Activated naive CD4-positive, alpha-beta T cell treated with anti-CD3 and anti-CD28 coated beads for 36 hours (primary cell): ENCODE measurements at regions not wholly inside any gene's neighbourhood (a gene's known extent, or its start where the extent isn't known, plus 50 kb on each side); places are given as distances from the start of the nearest gene placed in this dataset.

Experiments
- CTCF ChIA-PET: fragments of 350-600 bp; sonication (Branson Sonifier 250); formaldehyde crosslinking; loops from one replicate; lab custom pipeline; 2021; ENCODE audit warnings: antibody characterized with exemption; lab: Charles Lee
- DNase-seq: peaks from one replicate; pipeline ENCODE4 v3.0.0-alpha.2; 2020
- H3K27ac Mint-ChIP-seq: one replicate; pipeline ENCODE4 v1.8.0; 2021; ENCODE audit warnings: mild to moderate bottlenecking, mixed read lengths
- H3K27me3 Mint-ChIP-seq: one replicate; pipeline ENCODE4 v1.8.0; 2021; ENCODE audit warnings: low read depth, mixed read lengths
- H3K36me3 Mint-ChIP-seq: one replicate; pipeline ENCODE4 v1.8.0; 2021; ENCODE audit warnings: low read depth, mixed read lengths
- H3K4me1 Mint-ChIP-seq: one replicate; pipeline ENCODE4 v1.8.0; 2021; ENCODE audit warnings: low read depth, mixed read lengths
- H3K4me3 Mint-ChIP-seq: one replicate; pipeline ENCODE4 v1.8.0; 2021; ENCODE audit warnings: mild to moderate bottlenecking, moderate library complexity, mixed read lengths
- H3K9me3 Mint-ChIP-seq: one replicate; pipeline ENCODE4 v1.8.0; 2021; ENCODE audit warnings: mixed read lengths
- intact Hi-C: fragments of 100-400 bp; cut with micrococcal nuclease; formaldehyde crosslinking; loops from one replicate; pipeline ENCODE4 v1.15.1; 2023

DNA sequence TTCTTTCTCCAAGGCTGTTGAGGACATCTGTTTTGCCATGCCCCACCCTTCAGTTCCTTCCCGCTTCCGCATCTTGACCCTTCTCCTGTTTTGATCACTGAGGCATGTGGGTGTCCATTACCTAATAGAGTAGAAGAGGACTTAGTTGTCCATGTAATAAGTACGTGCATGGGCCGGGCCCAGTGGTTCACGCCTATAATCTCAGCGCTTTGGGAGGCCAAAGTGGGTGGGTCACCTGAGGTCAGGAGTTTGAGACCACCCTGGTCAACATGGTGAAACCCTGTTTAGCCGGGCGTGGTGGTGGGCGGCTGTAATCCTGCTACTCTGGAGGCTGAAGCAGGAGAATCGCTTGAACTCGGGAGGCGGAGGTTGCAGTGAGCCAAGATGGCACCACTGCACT is 637.8 kb upstream of the EEF2KMT start:
- H3K4me3 Mint-ChIP-seq = no peak overlapping the region
- no peaks in the 10 kb centered on the region for H3K4me1 Mint-ChIP-seq
- H3K27ac Mint-ChIP-seq = no peak overlapping the region
- H3K27me3 Mint-ChIP-seq = no peaks in the 10 kb centered on the region
- intact Hi-C loops = no loop called here
- CTCF ChIA-PET = no interaction called here
- H3K36me3 Mint-ChIP-seq = no peaks in the 10 kb centered on the region
- DNase-seq = no peak
- H3K9me3 Mint-ChIP-seq = peaks cover 3% of the 10 kb centered on the region

DNA sequence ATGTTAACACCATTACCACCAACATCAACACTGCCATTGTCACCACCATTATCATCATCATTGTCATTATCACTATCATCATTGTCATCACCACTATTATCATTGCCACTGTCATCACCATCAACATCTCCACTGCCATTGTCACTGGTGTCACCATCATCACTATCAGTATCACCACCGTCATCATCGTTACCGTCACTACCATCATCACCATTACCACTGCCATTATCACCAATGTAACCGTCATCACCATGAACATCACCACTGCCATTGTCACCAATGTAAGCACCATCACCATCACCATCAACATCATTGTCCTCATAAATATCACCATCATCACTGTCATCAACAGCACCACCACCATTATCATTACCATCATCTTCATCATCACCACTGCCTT is 633.2 kb upstream of the EEF2KMT start:
- CTCF ChIA-PET = no interaction called here
- no peak for DNase-seq
- H3K27ac Mint-ChIP-seq = no peak overlapping the region
- H3K9me3 Mint-ChIP-seq = peaks cover 3% of the 10 kb centered on the region
- no peaks in the 10 kb centered on the region for H3K4me1 Mint-ChIP-seq
- intact Hi-C loops = no loop called here
- H3K36me3 Mint-ChIP-seq = no peaks in the 10 kb centered on the region
- H3K4me3 Mint-ChIP-seq = no peak overlapping the region
- H3K27me3 Mint-ChIP-seq = no peaks in the 10 kb centered on the region

DNA sequence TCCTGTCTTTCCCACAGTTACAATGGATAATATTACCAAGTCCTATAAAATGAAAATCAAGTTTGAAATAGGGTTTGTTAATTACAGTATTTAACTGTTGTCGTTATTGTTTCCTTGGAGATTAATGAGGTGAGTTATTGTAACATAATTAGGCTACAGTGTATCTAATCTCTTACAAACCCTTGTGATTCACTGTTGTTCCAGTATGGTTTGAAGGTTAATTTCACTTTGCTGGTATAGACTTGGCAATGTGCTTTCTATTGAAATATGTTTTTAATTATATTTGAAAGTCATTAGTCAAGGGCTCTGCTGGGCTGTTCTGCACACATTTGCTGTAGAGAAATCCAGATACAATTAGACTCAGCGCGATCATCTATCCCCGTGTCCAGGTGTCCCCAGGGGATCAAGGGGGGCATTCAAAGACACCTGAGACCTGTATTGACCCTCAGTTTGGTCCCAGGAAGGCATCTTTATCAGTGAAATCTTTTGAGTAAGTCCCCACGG is 624.6 kb upstream of the EEF2KMT start:
- no peaks in the 10 kb centered on the region for H3K36me3 Mint-ChIP-seq
- no peaks in the 10 kb centered on the region for H3K27me3 Mint-ChIP-seq
- H3K27ac Mint-ChIP-seq = no peak overlapping the region
- H3K9me3 Mint-ChIP-seq = peaks cover 6% of the 10 kb centered on the region
- CTCF ChIA-PET = no interaction called here
- no peak for DNase-seq
- intact Hi-C loops = no loop called here
- H3K4me1 Mint-ChIP-seq = no peaks in the 10 kb centered on the region
- H3K4me3 Mint-ChIP-seq = no peak overlapping the region

DNA sequence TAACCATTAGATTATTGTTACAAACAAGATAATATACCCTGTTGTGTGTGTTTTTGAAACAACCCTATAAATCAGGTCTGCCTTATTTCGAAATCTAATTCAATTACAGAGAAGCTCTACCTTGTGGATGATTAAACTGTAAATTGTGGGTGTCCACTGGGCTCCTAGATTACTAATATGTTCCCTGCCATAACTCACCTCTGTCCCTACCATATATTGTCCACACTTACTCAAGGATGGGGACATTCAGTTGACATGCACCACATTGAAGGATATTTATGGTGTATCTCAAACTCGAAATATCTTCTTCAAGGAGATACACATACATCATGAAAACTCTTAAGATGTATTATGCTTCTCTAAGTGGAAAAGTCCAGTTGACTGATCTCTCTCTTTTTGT is 617.6 kb upstream of the EEF2KMT start:
- no peak overlapping the region for H3K4me3 Mint-ChIP-seq
- intact Hi-C loops = no loop called here

DNA sequence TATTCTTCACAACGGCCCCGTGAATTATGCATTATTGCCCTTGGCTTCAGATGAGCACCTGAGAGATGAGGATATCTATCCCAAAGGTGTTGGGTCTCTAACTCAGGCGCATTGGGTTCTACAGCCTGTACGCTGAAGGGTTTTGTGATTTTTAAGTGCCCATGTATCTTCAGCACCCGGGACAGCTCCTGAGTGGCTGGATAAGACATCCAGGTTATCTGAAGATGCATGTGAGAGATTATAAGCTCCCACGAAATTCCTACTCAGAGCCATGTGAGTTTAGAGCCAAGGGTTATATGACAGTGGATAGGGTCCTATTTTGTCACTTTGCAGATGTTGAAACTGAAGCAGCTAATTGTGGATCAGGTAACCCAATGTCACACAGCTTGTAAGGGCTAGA is 612.3 kb upstream of the EEF2KMT start:
- peaks cover 9% of the 10 kb centered on the region for H3K9me3 Mint-ChIP-seq
- H3K4me3 Mint-ChIP-seq = no peak overlapping the region
- no peaks in the 10 kb centered on the region for H3K27me3 Mint-ChIP-seq
- peak; percentile 9 for DNase-seq
- H3K36me3 Mint-ChIP-seq = no peaks in the 10 kb centered on the region
- H3K4me1 Mint-ChIP-seq = no peaks in the 10 kb centered on the region
- CTCF ChIA-PET = no interaction called here
- intact Hi-C loops = no loop called here
- H3K27ac Mint-ChIP-seq = no peak overlapping the region

More for the DNA sequence above, 617.6 kb upstream of the EEF2KMT start:
- CTCF ChIA-PET = no interaction called here
- Mint-ChIP-seq H3K36me3 (no peaks in the 10 kb centered on the region), H3K9me3 (peaks cover 15% of the 10 kb centered on the region), H3K27ac (no peak overlapping the region), H3K27me3 (no peaks in the 10 kb centered on the region), H3K4me1 (no peaks in the 10 kb centered on the region)
- no peak for DNase-seq

DNA sequence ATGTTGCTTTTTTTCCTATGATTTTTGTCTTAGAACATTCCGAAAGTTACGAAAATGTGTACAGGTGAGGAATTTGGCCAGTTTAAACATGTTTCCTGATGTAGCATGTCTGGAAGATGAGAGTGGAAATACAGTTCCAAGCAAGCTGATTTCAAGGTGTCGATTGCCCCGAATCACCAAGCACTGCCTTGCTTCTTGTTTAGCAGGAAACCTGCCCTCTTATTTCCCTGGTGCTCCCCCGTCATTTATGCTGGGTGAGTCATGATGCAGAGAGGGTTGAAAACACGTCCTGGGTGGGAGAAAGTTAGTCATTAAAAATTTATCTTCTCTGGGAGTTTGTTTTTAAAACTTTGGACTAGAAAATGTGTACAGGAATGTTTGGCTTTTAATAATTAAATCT is 608.6 kb upstream of the EEF2KMT start:
- intact Hi-C loops = no loop called here
- Mint-ChIP-seq H3K27me3 (no peaks in the 10 kb centered on the region), H3K27ac (no peak overlapping the region), H3K9me3 (peaks cover 18% of the 10 kb centered on the region), H3K4me1 (no peaks in the 10 kb centered on the region), H3K36me3 (no peaks in the 10 kb centered on the region), H3K4me3 (no peak overlapping the region)
- no peak for DNase-seq
- CTCF ChIA-PET = no interaction called here

DNA sequence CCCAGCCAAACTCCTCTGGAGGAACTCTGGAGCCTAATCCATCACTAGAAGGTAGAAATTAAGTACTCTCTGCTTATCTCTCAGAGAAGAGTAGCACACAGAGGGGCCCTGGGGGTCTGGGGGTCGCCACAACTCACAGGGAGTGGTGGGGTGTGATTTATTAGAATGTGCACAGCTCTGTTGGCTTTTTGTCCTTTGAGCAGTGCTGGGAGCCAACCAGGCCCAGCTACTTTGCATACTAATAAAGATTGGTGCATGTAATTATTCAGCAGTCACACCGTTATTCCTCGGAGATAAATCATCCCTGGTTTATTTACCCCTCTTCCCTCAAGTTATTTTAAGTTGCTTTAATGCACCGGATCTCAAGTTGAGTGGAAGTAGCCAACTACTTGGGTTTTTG is 606.7 kb upstream of the EEF2KMT start:
- no peak overlapping the region for H3K4me3 Mint-ChIP-seq
- DNase-seq = no peak
- H3K27ac Mint-ChIP-seq = no peak overlapping the region
- H3K27me3 Mint-ChIP-seq = no peaks in the 10 kb centered on the region
- CTCF ChIA-PET = no interaction called here
- H3K9me3 Mint-ChIP-seq = peaks cover 19% of the 10 kb centered on the region
- H3K4me1 Mint-ChIP-seq = no peaks in the 10 kb centered on the region
- intact Hi-C loops = no loop called here
- H3K36me3 Mint-ChIP-seq = no peaks in the 10 kb centered on the region

DNA sequence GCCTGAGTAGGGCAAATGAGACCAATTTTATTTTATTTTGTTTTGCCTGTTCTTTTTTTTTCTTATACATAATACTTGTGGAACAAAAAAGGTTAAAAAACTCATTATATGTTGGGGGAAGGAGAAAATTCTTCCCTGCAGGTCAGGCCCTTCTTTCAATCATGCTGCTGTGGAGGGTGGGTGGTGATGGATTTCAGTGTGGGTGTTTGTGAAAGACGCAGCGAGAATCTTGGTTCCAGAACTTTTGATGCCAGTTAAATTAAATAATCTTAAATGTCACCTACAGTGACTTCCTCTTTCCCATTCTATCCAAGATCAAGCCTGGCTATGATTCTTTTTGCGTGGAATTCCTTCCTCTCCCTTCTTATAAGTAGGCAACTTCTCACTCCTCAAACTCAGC is 595.8 kb upstream of the EEF2KMT start:
- Mint-ChIP-seq H3K36me3 (no peaks in the 10 kb centered on the region), H3K27me3 (no peaks in the 10 kb centered on the region), H3K9me3 (peaks cover 4% of the 10 kb centered on the region), H3K4me1 (no peaks in the 10 kb centered on the region), H3K27ac (no peak overlapping the region), H3K4me3 (no peak overlapping the region)
- DNase-seq = no peak
- intact Hi-C loops = no loop called here
- CTCF ChIA-PET = no interaction called here

DNA sequence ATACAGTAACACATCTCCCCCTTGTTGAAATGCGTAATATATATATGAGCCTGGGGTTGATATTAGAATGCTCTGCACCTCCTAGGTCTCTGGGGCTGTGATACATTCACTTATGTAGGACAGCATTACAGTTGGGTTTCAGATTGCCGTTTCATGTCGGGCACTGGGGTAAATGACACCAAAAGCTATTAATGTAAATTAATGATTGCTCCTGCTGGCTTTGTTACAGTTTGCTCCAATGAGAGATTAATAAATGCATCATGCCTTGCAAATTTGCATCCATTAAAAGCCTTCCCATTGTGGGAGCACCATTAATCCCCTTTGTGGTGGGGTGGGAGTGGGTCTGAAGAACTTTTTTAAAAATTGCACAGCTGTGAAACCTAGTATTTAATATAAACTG is 584.4 kb upstream of the EEF2KMT start:
- no peak overlapping the region for H3K4me3 Mint-ChIP-seq
- no peaks in the 10 kb centered on the region for H3K4me1 Mint-ChIP-seq
- intact Hi-C loops = no loop called here
- H3K27ac Mint-ChIP-seq = no peak overlapping the region
- CTCF ChIA-PET = no interaction called here
- no peaks in the 10 kb centered on the region for H3K36me3 Mint-ChIP-seq
- no peaks in the 10 kb centered on the region for H3K27me3 Mint-ChIP-seq
- peaks cover 5% of the 10 kb centered on the region for H3K9me3 Mint-ChIP-seq
- no peak for DNase-seq

DNA sequence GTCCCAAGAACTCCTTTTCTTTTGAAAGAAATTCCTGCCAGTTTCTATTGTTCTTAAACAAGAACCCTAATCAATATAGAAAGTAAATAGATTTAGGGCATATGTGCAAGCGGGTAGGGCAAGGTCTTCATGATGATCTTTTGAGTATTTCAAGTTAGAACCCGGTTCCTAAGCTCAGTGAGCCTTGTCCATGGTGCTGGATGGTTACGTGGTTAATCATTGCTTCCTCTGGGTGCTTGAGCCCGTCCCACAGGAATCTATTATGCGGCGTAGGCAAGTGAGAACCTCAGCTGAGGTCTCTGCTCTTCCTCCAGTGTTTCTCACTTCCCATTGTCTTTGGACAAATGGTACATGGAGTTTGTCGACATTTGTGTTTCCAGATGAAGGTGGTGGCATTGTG is 580.8 kb upstream of the EEF2KMT start:
- Mint-ChIP-seq H3K4me1 (no peaks in the 10 kb centered on the region), H3K9me3 (peaks cover 5% of the 10 kb centered on the region), H3K4me3 (no peak overlapping the region), H3K27ac (no peak overlapping the region), H3K27me3 (peaks cover 2% of the 10 kb centered on the region), H3K36me3 (no peaks in the 10 kb centered on the region)
- no peak for DNase-seq
- intact Hi-C loops = no loop called here
- CTCF ChIA-PET = no interaction called here

DNA sequence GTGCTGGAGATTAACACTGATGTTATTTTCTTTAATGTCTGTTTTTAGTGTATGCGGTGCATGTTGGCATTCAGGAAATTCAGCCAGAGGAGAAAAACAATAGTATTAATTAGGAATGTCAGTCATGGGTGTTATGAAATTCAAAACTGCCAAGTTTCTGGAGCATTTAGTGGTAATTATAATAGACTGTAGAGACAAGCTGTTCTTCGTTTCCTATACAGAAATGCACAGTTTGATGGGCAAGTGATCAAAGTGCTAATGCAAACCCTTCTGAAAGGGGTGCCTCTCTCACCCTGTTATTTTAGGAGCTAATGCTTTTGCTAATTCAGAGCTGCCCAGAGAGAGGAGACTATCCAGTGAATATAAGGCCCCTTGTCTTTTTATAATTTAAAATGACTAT is 573.8 kb upstream of the EEF2KMT start:
- Mint-ChIP-seq H3K27ac (no peak overlapping the region), H3K4me3 (no peak overlapping the region), H3K4me1 (no peaks in the 10 kb centered on the region), H3K27me3 (peaks cover 4% of the 10 kb centered on the region), H3K9me3 (no peaks in the 10 kb centered on the region), H3K36me3 (no peaks in the 10 kb centered on the region)
- CTCF ChIA-PET = no interaction called here
- intact Hi-C loops = no loop called here
- DNase-seq = no peak

DNA sequence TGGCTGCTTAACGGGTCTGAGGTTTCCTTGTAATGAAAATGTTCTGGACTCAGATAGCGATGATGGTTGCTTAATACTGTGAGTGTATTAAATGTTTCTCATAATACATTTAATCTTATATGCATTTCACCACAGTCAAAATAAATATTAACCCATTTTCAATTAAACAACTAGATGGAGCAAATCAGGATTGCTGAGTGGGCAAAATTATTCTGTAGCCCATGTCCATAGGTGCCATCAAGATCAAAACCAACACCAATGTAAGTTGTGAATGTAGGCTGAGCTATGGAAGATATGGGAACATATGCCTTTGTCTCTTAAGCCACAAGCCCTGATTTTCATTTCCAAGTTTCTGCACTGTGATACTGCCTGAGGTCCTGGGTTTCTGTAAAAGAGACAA is 572.6 kb upstream of the EEF2KMT start:
- no peak for DNase-seq
- Mint-ChIP-seq H3K27ac (no peak overlapping the region), H3K9me3 (no peaks in the 10 kb centered on the region), H3K27me3 (peaks cover 2% of the 10 kb centered on the region), H3K4me3 (no peak overlapping the region), H3K4me1 (no peaks in the 10 kb centered on the region), H3K36me3 (no peaks in the 10 kb centered on the region)
- CTCF ChIA-PET = no interaction called here
- intact Hi-C loops = no loop called here

DNA sequence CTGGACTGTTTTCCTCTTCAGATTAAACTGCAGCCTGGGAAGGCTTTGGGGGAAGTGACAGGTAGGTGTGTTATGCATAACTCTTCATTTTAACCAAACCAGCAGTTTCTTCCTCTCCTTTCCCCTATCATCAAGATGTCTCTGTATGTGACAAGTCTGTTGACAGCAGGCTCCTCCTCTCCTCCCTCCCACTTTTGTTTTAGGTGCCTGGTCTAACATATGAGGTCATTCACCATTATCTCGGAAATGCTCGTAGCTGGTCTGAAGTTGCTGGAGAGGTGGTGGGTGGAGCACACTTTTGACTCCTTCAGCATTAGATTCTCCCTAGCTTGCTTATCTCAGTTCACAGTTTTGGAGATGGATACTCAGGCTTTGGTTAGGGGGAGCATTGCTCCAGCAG is 571.0 kb upstream of the EEF2KMT start:
- no peaks in the 10 kb centered on the region for H3K9me3 Mint-ChIP-seq
- DNase-seq = no peak
- H3K4me3 Mint-ChIP-seq = no peak overlapping the region
- no peak overlapping the region for H3K27ac Mint-ChIP-seq
- no peaks in the 10 kb centered on the region for H3K36me3 Mint-ChIP-seq
- no peaks in the 10 kb centered on the region for H3K4me1 Mint-ChIP-seq
- intact Hi-C loops = no loop called here
- H3K27me3 Mint-ChIP-seq = peaks cover 2% of the 10 kb centered on the region
- CTCF ChIA-PET = no interaction called here

DNA sequence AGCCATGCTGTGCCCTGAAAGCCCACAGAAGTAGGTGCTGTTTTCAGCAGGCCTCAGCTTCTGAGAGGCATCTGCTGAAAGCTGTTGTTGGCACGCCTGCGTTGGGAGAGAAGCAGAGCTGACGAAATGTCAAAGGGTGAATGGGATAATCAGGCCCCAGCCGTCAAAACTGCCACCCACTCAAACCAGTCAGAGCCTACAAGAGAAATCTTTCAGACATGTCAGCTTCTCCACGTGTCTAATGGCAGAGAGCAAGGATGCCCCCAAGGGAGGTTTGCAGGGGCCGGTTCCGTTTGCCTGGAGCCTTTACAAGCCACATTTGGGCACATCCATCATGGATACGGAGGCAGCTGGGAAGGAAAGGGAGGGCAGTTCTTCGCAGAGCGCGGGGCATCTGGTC is 568.2 kb upstream of the EEF2KMT start:
- intact Hi-C loops = no loop called here
- Mint-ChIP-seq H3K27me3 (no peaks in the 10 kb centered on the region), H3K4me1 (no peaks in the 10 kb centered on the region), H3K27ac (no peak overlapping the region), H3K36me3 (no peaks in the 10 kb centered on the region), H3K4me3 (no peak overlapping the region), H3K9me3 (no peaks in the 10 kb centered on the region)
- DNase-seq = no peak
- CTCF ChIA-PET = no interaction called here
